Nephron (organoid): ENCODE measurements at regions not wholly inside any gene's neighbourhood (a gene's known extent, or its start where the extent isn't known, plus 50 kb on each side); places are given as distances from the start of the nearest gene placed in this dataset.

ENCODE experiments used
- H3K27ac Mint-ChIP-seq, 3 experiments: 2 replicates each; pipeline ENCODE4 v1.8.0; 2020; ENCODE audit warnings: mixed read lengths in 3 of 3, mild to moderate bottlenecking in 2 of 3, moderate library complexity in 1 of 3
- H3K27me3 Mint-ChIP-seq: 2 replicates; pipeline ENCODE4 v1.8.0; 2021; ENCODE audit warnings: low read depth, mild to moderate bottlenecking, moderate library complexity, mixed read lengths
- H3K36me3 Mint-ChIP-seq: 2 replicates; pipeline ENCODE4 v1.8.0; 2020; ENCODE audit warnings: low read depth, mixed read lengths
- H3K4me1 Mint-ChIP-seq: 2 replicates; pipeline ENCODE4 v1.8.0; 2020; ENCODE audit warnings: mixed read lengths
- H3K4me3 Mint-ChIP-seq, 3 experiments: 2 replicates each; pipeline ENCODE4 v1.8.0; 2020; ENCODE audit warnings: mild to moderate bottlenecking in 3 of 3, mixed read lengths in 3 of 3, moderate library complexity in 2 of 3
- H3K9me3 Mint-ChIP-seq: 2 replicates; pipeline ENCODE4 v1.8.0; 2020; ENCODE audit warnings: mixed read lengths
- CTCF ChIP-seq, 3 experiments: fragments of 200-600 bp; sonication (generic); IDR thresholded peaks; one replicate each; pipeline ENCODE4 v1.5.0; 2021; ENCODE audit warnings: antibody characterized with exemption in 3 of 3; ENCODE audit not compliant: unreplicated experiment in 3 of 3

DNA sequence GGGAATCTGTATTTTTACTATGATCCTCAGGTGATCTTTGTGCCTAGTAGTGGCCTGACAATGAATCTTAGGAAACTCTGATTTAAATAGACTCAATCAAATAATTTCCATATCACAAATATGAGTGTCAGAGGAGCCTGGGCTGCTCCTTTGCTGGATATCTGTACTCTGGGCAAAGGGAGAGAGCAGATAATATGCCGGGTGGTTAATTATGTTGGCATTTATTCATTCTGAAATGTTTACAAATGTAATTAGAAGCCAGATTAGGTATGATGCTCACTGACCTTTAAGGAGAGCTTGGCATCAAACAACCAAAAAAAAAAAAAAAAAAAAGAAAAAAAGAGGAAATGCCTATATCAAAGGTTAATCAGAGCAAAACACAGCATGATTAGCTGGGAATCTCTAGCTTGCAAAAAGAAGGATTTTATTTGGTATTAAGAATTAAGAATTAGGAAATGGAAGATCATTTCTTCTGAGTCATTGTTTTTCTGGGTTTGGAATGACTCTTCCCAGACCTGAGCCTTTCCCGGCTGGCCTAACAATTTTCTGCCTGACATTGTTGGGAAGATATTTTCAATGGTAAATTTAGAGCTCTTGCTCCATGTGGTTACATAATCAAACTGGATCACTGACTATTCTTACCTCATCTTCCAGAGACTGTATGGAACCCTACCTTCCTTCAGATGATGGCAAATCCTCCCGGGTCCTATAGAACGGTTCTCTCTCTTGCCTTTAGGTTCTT lies 365.3 kb downstream of the REEP3 start:
- no peak for TF ChIP-seq CTCF (IDR thresholded peaks at IDR 0.05; ENCODE audit: unreplicated experiment in 3 of 3)
- no peak overlapping the region for H3K27ac Mint-ChIP-seq
- no peaks in the 10 kb centered on the region for H3K27me3 Mint-ChIP-seq
- H3K36me3 Mint-ChIP-seq = no peaks in the 10 kb centered on the region
- H3K9me3 Mint-ChIP-seq = no peaks in the 10 kb centered on the region
- H3K4me1 Mint-ChIP-seq = peaks cover 5% of the 10 kb centered on the region
- H3K4me3 Mint-ChIP-seq = no peak overlapping the region

DNA sequence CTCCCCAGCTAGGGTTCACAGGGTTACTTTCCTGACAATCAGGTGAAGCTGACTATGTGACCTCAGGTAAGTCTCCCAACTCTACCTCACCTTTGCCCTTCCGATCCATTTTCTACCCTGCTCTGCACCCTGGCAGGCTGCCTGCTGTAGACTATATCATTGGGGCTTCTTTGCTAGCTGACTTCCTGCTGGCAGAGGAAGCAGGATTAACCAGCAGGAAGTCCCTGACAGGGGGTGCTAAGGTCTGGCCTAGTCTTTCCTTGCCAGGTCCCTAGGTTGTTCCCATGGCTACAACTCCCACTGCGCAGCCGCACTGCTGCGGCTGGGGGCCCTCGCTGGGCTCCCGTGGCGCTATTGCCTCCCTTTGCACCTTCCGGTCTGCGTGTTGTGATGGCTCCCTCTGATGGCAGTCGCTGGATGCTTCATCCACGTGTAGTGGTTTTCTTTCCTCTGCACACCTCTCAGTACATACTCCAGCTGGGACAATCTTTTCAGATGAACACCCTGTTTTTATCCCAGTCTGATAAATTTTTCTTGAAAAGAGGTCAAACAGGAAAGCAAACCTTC lies 365.9 kb downstream of the REEP3 start:
- H3K9me3 Mint-ChIP-seq = no peaks in the 10 kb centered on the region
- peak in 1 of 3 experiments; percentile 9 for TF ChIP-seq CTCF (IDR thresholded peaks at IDR 0.05; ENCODE audit: unreplicated experiment in 3 of 3)
- peaks cover 5% of the 10 kb centered on the region for H3K4me1 Mint-ChIP-seq
- H3K27me3 Mint-ChIP-seq = no peaks in the 10 kb centered on the region
- no peak overlapping the region for H3K4me3 Mint-ChIP-seq
- no peaks in the 10 kb centered on the region for H3K36me3 Mint-ChIP-seq
- no peak overlapping the region for H3K27ac Mint-ChIP-seq

DNA sequence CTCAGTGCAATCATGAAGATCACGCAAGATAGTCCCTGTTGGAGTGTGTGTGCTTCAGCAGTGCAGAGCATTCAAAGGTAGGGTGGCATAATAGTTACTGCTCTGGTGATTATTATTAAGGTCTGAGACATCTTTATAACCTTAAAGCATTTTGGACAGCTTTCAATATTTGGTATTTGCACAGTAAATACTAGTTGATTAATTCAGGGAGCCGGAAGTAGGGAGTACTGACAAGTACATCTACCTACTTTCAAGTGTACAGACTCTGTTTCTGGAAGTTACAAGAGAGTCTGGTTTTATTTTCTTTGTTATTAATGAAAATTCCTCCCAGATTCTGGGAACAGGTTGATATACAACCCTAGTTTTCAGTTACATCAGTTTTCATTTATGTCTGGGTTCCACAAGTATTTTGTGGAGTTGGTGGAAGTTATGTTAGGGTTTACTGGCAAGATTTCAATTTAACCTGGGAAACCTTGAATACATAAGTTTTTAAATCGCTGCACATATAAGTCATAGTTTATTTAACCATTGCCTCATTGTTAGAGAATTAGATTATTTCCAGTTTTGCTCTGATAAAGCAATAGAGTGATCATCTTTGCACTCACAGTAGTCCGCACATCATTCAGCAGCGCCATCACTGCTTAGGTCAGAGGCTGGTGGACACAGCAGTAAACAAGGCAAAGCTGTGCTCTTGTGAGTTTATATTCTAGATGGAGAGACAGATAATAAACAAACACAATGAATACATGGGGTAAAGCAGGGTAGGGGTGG lies 366.6 kb downstream of the REEP3 start:
- peaks cover 5% of the 10 kb centered on the region for H3K4me1 Mint-ChIP-seq

DNA sequence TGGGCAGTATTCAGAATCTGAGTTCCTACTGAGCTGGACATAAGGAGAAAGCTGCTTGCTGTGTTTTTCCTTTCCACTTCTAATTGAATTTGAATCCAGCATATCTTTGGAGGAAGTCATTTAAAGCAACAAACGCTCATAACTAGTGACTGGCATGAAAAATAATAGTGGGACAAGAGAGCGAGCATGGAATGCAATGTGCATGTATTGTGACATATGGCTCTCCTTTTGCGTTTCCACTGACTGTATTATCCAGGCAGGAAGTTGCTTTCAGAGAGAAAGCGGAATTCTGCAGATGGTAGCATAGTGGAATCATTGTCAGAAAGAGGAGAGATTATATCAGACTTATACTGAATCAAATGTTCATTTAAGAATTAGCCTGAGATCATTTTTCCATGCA lies 368.6 kb downstream of the REEP3 start:
- H3K4me1 Mint-ChIP-seq = peaks cover 5% of the 10 kb centered on the region
- TF ChIP-seq CTCF (IDR thresholded peaks at IDR 0.05; ENCODE audit: unreplicated experiment in 3 of 3) = no peak
- H3K27ac Mint-ChIP-seq = no peak overlapping the region
- H3K4me3 Mint-ChIP-seq = no peak overlapping the region
- peaks cover 2% of the 10 kb centered on the region for H3K27me3 Mint-ChIP-seq
- no peaks in the 10 kb centered on the region for H3K9me3 Mint-ChIP-seq
- H3K36me3 Mint-ChIP-seq = no peaks in the 10 kb centered on the region

More for the DNA sequence above, 366.6 kb downstream of the REEP3 start:
- Mint-ChIP-seq H3K36me3 (no peaks in the 10 kb centered on the region), H3K4me3 (no peak overlapping the region), H3K27ac (no peak overlapping the region), H3K27me3 (no peaks in the 10 kb centered on the region), H3K9me3 (no peaks in the 10 kb centered on the region)
- TF ChIP-seq CTCF (IDR thresholded peaks at IDR 0.05; ENCODE audit: unreplicated experiment in 3 of 3) = no peak

GRCh38 chr10:63896992-63897391 lies 375.8 kb downstream of the REEP3 start:
- no peaks in the 10 kb centered on the region for H3K9me3 Mint-ChIP-seq
- H3K4me1 Mint-ChIP-seq = peaks cover 8% of the 10 kb centered on the region
- no peak overlapping the region for H3K4me3 Mint-ChIP-seq
- no peak overlapping the region for H3K27ac Mint-ChIP-seq
- TF ChIP-seq CTCF (IDR thresholded peaks at IDR 0.05; ENCODE audit: unreplicated experiment in 3 of 3) = no peak
- peaks cover 4% of the 10 kb centered on the region for H3K27me3 Mint-ChIP-seq
- no peaks in the 10 kb centered on the region for H3K36me3 Mint-ChIP-seq
